NCI-H1105 treated with DMSO at 0.1 percent for 48 hours (cell line): ENCODE measurements at regions not wholly inside any gene's neighbourhood (a gene's known extent, or its start where the extent isn't known, plus 50 kb on each side); places are given as distances from the start of the nearest gene placed in this dataset.
A peak's percentile ranks its signal among the peaks of the same experiment; 100 is the strongest.
"Not testable (repeated sequence)": the region's sequence is repeated elsewhere in the genome, so short reads cannot be mapped to it uniquely, and the experiment has no call there.

ENCODE experiments used
- DNase-seq: peaks from one replicate; lab custom pipeline; 2025; lab: John Stamatoyannopoulos, UW

GRCh38 chr7:116340943-116341907 is 130.9 kb downstream of the TES start:
- DNase-seq = no peak

GRCh38 chr7:116342125-116342524 is 131.8 kb downstream of the TES start:
- DNase-seq = no peak

GRCh38 chr7:116347151-116347832 is 137.0 kb downstream of the TES start:
- no peak for DNase-seq

GRCh38 chr7:116348346-116348745 is 138.0 kb downstream of the TES start:
- DNase-seq = no peak

GRCh38 chr7:116351966-116352365 is 141.6 kb downstream of the TES start:
- DNase-seq = no peak

- DNase-seq = peak; percentile 15
Measured at GRCh38 chr7:116353647-116354046, 143.3 kb downstream of the TES start.

- DNase-seq = no peak
Measured at GRCh38 chr7:116354171-116354545, 143.8 kb downstream of the TES start.

GRCh38 chr7:116354546-116355423 is 144.4 kb downstream of the TES start:
- no peak for DNase-seq

- no peak for DNase-seq
Measured at GRCh38 chr7:116355424-116355765, 144.1 kb upstream of the CAV2 start.

- DNase-seq = no peak
Measured at GRCh38 chr7:116356333-116356965, 143.1 kb upstream of the CAV2 start.

- DNase-seq = no peak
Measured at GRCh38 chr7:116356979-116357378, 142.6 kb upstream of the CAV2 start.

- no peak for DNase-seq
Measured at GRCh38 chr7:116357781-116358670, 141.5 kb upstream of the CAV2 start.

GRCh38 chr7:116361767-116362166 is 137.8 kb upstream of the CAV2 start:
- DNase-seq = no peak

GRCh38 chr7:116363637-116364432 is 135.7 kb upstream of the CAV2 start:
- no peak for DNase-seq

- DNase-seq = peak; percentile 17
Measured at GRCh38 chr7:116364469-116364868, 135.1 kb upstream of the CAV2 start.

GRCh38 chr7:116365797-116366196 is 133.7 kb upstream of the CAV2 start:
- DNase-seq = no peak

- DNase-seq = no peak
Measured at GRCh38 chr7:116367171-116367813, 132.2 kb upstream of the CAV2 start.

- no peak for DNase-seq
Measured at GRCh38 chr7:116368965-116369364, 130.6 kb upstream of the CAV2 start.

GRCh38 chr7:116371536-116371935 is 128.0 kb upstream of the CAV2 start:
- DNase-seq = not testable (repeated sequence)
